GM18951 (cell line): ENCODE measurements at regions not wholly inside any gene's neighbourhood (a gene's known extent, or its start where the extent isn't known, plus 50 kb on each side); places are given as distances from the start of the nearest gene placed in this dataset.
"Not testable (repeated sequence)": the region's sequence is repeated elsewhere in the genome, so short reads cannot be mapped to it uniquely, and the experiment has no call there.

ENCODE experiments used
- POLR2A ChIP-seq: IDR thresholded peaks from 4 replicates; pipeline ENCODE4 v1.6.1; 2011; ENCODE audit warnings: mild to moderate bottlenecking; ENCODE audit not compliant: insufficient read length, insufficient read depth; ENCODE audit errors: extremely low read depth
- in situ Hi-C: fragments of 300-500 bp; cut with MboI; formaldehyde crosslinking; loops from one replicate; pipeline ENCODE4 v1.12.0; 2022; ENCODE audit warnings: low sequenced_read_pairs, mixed read lengths, inconsistent platforms; ENCODE audit not compliant: unreplicated experiment

GRCh38 chr2:63701406-63701805, 112.6 kb downstream of the MDH1 start:
- in situ Hi-C loops: no loop called here
- no peak for TF ChIP-seq POLR2A

GRCh38 chr2:63706084-63706483, 117.3 kb downstream of the MDH1 start:
- in situ Hi-C loops: not testable (repeated sequence)

GRCh38 chr2:63710732-63711131, 122.0 kb downstream of the MDH1 start:
- in situ Hi-C loops: no loop called here

GRCh38 chr2:63712748-63713147, 124.0 kb downstream of the MDH1 start:
- in situ Hi-C loops: no loop called here

More at GRCh38 chr2:63710732-63711131, 122.0 kb downstream of the MDH1 start:
- no peak for TF ChIP-seq POLR2A

GRCh38 chr2:63716146-63716545, 125.5 kb upstream of the UGP2 start:
- no peak for TF ChIP-seq POLR2A
- in situ Hi-C loops: no loop called here

More at GRCh38 chr2:63712748-63713147, 124.0 kb downstream of the MDH1 start:
- TF ChIP-seq POLR2A: no peak

GRCh38 chr2:63719052-63719451, 122.6 kb upstream of the UGP2 start:
- in situ Hi-C loops: no loop called here
- no peak for TF ChIP-seq POLR2A

GRCh38 chr2:63721082-63721424, 120.6 kb upstream of the UGP2 start:
- no peak for TF ChIP-seq POLR2A
- in situ Hi-C loops: no loop called here

- in situ Hi-C loops: not testable (repeated sequence)
Observed at GRCh38 chr2:63722284-63722683, 119.4 kb upstream of the UGP2 start.

- in situ Hi-C loops: no loop called here
- no peak for TF ChIP-seq POLR2A
Observed at GRCh38 chr2:63723709-63724108, 118.0 kb upstream of the UGP2 start.

- in situ Hi-C loops: not testable (repeated sequence)
Observed at GRCh38 chr2:63725212-63725611, 116.5 kb upstream of the UGP2 start.

GRCh38 chr2:63729362-63729761, 112.3 kb upstream of the UGP2 start:
- TF ChIP-seq POLR2A: no peak
- in situ Hi-C loops: no loop called here

- no peak for TF ChIP-seq POLR2A
- in situ Hi-C loops: no loop called here
Observed at GRCh38 chr2:63729831-63730230, 111.9 kb upstream of the UGP2 start.

GRCh38 chr2:63734510-63734909, 107.2 kb upstream of the UGP2 start:
- in situ Hi-C loops: no loop called here
- TF ChIP-seq POLR2A: no peak

GRCh38 chr2:63735263-63735662, 106.4 kb upstream of the UGP2 start:
- in situ Hi-C loops: no loop called here
- no peak for TF ChIP-seq POLR2A

- in situ Hi-C loops: no loop called here
- no peak for TF ChIP-seq POLR2A
Observed at GRCh38 chr2:63735931-63736330, 105.8 kb upstream of the UGP2 start.

- no peak for TF ChIP-seq POLR2A
- in situ Hi-C loops: no loop called here
Observed at GRCh38 chr2:63736354-63736753, 105.3 kb upstream of the UGP2 start.
